Caco-2 (cell line): ENCODE measurements at regions not wholly inside any gene's neighbourhood (a gene's known extent, or its start where the extent isn't known, plus 50 kb on each side); places are given as distances from the start of the nearest gene placed in this dataset.
"Not testable (repeated sequence)": the region's sequence is repeated elsewhere in the genome, so short reads cannot be mapped to it uniquely, and the experiment has no call there.

Source experiments
- BruUV-seq: library from RNA; stranded (reverse); fragments of 400-500 nt; replicated peaks from 2 replicates; lab custom pipeline; 2021; lab: Mats Ljungman, UMichigan
- CTCF ChIA-PET: fragments of 300-600 bp; sonication (Branson Sonifier 250); formaldehyde crosslinking; loops from one replicate; lab custom pipeline; 2022; ENCODE audit warnings: antibody characterized with exemption; lab: Charles Lee
- POLR2A ChIA-PET: fragments of 300-600 bp; sonication (Branson Sonifier 250); formaldehyde crosslinking; loops from one replicate; lab custom pipeline; 2022; ENCODE audit warnings: antibody characterized with exemption; lab: Charles Lee
- DNase-seq, 2 experiments: peaks; one replicate each; pipeline versions ENCODE4 v3.0.0 to v3.0.0-alpha.2; 2020 to 2022
- H3K27me3 ChIP-seq: replicated peaks from 2 replicates; pipeline ENCODE4 v1.6.0; 2011; ENCODE audit warnings: low read length; ENCODE audit not compliant: control insufficient read depth, insufficient read depth
- H3K36me3 ChIP-seq: 2 replicates; pipeline ENCODE4 v1.5.1; 2011; ENCODE audit warnings: low read length; ENCODE audit not compliant: control insufficient read depth, insufficient read depth
- H3K4me1 ChIP-seq: fragments of 250-450 bp; sonication (Bioruptor Pico); 2 replicates; pipeline ENCODE4 v1.5.1; 2020; ENCODE audit warnings: mild to moderate bottlenecking
- H3K4me3 ChIP-seq: 2 replicates; pipeline ENCODE4 v1.5.1; 2011; ENCODE audit warnings: low read depth, mild to moderate bottlenecking, control low read depth, low read length
- H3K9me3 ChIP-seq: fragments of 250-450 bp; sonication (Bioruptor Pico); 2 replicates; pipeline ENCODE4 v1.5.1; 2020; ENCODE audit warnings: mild to moderate bottlenecking, moderate library complexity
- H3K27ac Mint-ChIP-seq: one replicate; pipeline ENCODE4 v1.8.0; 2022; ENCODE audit warnings: mixed read lengths; ENCODE audit not compliant: unreplicated experiment
- H3K27me3 Mint-ChIP-seq: one replicate; pipeline ENCODE4 v1.8.0; 2022; ENCODE audit warnings: mixed read lengths; ENCODE audit not compliant: insufficient read depth, unreplicated experiment
- H3K36me3 Mint-ChIP-seq: one replicate; pipeline ENCODE4 v1.8.0; 2022; ENCODE audit warnings: mild to moderate bottlenecking, mixed read lengths; ENCODE audit not compliant: insufficient read depth, unreplicated experiment
- H3K4me1 Mint-ChIP-seq: one replicate; pipeline ENCODE4 v1.8.0; 2022; ENCODE audit warnings: low read depth, mixed read lengths; ENCODE audit not compliant: unreplicated experiment
- H3K4me3 Mint-ChIP-seq: one replicate; pipeline ENCODE4 v1.8.0; 2022; ENCODE audit warnings: mild to moderate bottlenecking, moderate library complexity, mixed read lengths; ENCODE audit not compliant: unreplicated experiment
- H3K9me3 Mint-ChIP-seq: one replicate; pipeline ENCODE4 v1.8.0; 2022; ENCODE audit warnings: mixed read lengths; ENCODE audit not compliant: unreplicated experiment
- intact Hi-C: fragments of 100-400 bp; cut with micrococcal nuclease; formaldehyde crosslinking; loops from one replicate; pipeline ENCODE4 v1.10.0; 2022; ENCODE audit not compliant: unreplicated experiment
- TF ChIP-seq, protein P1 (sequence below), 2 experiments: fragments of 200-600 bp in 1 of 2; IDR thresholded peaks; 1 replicate in 1 of 2; 2 replicates in 1 of 2; pipeline versions ENCODE4 v1.5.1 to v1.8.0; 2011 to 2022; ENCODE audit warnings: antibody characterized with exemption in 1 of 2, control low read depth in 1 of 2, inconsistent platforms in 1 of 2, low read depth in 1 of 2, low read length in 1 of 2, mild to moderate bottlenecking in 1 of 2, moderate library complexity in 1 of 2; ENCODE audit not compliant: insufficient read depth in 1 of 2, severe bottlenecking in 1 of 2, unreplicated experiment in 1 of 2

GRCh38 chr6:27016689-27017088 is 230.8 kb upstream of the PRSS16 start:
- H3K4me3 Mint-ChIP-seq, result no peak overlapping the region
- TF ChIP-seq, protein P1, sequence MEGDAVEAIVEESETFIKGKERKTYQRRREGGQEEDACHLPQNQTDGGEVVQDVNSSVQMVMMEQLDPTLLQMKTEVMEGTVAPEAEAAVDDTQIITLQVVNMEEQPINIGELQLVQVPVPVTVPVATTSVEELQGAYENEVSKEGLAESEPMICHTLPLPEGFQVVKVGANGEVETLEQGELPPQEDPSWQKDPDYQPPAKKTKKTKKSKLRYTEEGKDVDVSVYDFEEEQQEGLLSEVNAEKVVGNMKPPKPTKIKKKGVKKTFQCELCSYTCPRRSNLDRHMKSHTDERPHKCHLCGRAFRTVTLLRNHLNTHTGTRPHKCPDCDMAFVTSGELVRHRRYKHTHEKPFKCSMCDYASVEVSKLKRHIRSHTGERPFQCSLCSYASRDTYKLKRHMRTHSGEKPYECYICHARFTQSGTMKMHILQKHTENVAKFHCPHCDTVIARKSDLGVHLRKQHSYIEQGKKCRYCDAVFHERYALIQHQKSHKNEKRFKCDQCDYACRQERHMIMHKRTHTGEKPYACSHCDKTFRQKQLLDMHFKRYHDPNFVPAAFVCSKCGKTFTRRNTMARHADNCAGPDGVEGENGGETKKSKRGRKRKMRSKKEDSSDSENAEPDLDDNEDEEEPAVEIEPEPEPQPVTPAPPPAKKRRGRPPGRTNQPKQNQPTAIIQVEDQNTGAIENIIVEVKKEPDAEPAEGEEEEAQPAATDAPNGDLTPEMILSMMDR (IDR thresholded peaks at IDR 0.05; ENCODE audit: insufficient read depth in 1 of 2, low read depth in 1 of 2, low read length in 1 of 2, severe bottlenecking in 1 of 2, unreplicated experiment in 1 of 2), result no peak
- peaks cover 11% of the 10 kb centered on the region for H3K36me3 Mint-ChIP-seq
- BruUV-seq, result no TSS peak
- H3K27ac Mint-ChIP-seq, result no peak overlapping the region
- peaks cover 13% of the 10 kb centered on the region for H3K9me3 Mint-ChIP-seq
- peaks cover 10% of the 10 kb centered on the region for H3K4me1 ChIP-seq
- no peak overlapping the region for H3K4me3 ChIP-seq
- intact Hi-C loops, result no loop called here
- no peaks in the 10 kb centered on the region for H3K36me3 ChIP-seq
- 0 out of 2 replicates have a peak, but pooled peaks cover 8% of the 10 kb centered on the region for H3K9me3 ChIP-seq
- no peak for DNase-seq
- no peaks in the 10 kb centered on the region for H3K27me3 Mint-ChIP-seq
- no peaks in the 10 kb centered on the region for H3K27me3 ChIP-seq
- POLR2A ChIA-PET, result no interaction called here
- CTCF ChIA-PET, result no interaction called here
- H3K4me1 Mint-ChIP-seq, result peaks cover 7% of the 10 kb centered on the region

DNA sequence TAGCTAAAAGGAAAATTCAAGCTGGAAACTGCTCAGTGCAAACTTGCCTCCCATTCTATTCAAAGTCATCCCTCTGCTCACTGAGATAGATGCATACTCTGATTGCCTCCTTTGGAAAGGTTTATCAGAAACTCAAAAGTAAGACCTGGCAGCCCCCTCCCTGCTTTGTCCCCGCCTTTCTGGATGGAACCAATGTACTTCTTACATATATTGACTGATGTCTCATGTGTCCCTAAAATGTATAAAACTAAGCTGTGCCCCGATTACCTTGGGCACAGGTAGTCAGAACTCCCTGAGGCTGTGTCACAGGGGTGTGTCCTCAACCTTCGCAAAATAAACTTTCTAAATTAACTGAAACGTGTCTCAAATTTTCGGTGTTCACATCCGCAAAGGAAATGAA is 229.1 kb upstream of the PRSS16 start:
- H3K4me1 Mint-ChIP-seq, H3K27me3 Mint-ChIP-seq, BruUV-seq, H3K9me3 ChIP-seq, H3K4me3 ChIP-seq, H3K27me3 ChIP-seq, DNase-seq, intact Hi-C loops, H3K36me3 ChIP-seq, CTCF ChIA-PET, POLR2A ChIA-PET: not testable (repeated sequence)
- peaks cover 13% of the 10 kb centered on the region for H3K9me3 Mint-ChIP-seq
- H3K27ac Mint-ChIP-seq, result peak overlapping the region; percentile 99
- peak overlapping the region; percentile 87 for H3K4me3 Mint-ChIP-seq
- H3K36me3 Mint-ChIP-seq, result peaks cover 11% of the 10 kb centered on the region
- H3K4me1 ChIP-seq, result peaks cover 10% of the 10 kb centered on the region

DNA sequence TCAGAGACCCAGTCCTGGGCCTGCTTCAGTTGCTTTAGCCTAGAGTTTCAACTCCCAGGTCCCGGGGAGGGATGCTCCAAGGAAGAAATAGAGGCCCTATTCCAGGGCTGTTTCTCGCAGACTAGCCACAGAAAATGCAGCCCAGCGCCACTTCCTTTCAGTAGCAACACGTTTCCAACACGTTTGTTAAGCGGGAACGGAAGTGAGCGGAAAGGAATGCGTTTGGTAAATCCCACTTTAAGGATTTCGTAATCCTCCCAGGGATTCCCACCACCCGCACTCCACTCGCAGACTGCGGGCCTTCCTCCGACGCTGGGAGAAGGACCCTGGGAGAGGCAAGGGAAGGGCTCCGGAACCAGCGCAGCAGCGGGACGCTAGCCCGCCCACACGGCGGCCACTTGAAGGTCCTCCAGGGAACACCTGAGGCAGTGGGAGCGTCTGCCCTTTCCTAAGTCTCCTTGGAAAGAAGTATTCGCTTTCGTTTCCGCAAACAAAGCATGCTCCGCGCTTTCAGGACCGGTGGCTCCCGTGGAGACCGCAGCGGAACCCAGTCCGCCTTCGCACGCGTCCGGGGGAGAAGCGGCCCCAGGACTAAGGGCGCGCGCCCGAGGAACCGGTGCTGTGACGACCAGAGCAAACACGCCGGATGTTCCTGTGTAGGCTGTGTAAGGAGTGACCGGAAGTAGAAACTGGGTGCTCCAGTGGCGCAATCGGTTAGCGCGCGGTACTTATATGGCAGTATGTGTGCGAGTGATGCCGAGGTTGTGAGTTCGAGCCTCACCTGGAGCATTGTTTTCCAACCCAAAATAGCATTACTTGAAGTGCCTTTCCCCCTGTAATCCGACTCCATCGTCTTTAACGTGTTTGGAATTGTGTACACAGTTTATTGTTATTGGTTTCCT is 227.6 kb upstream of the PRSS16 start:
- no peaks in the 10 kb centered on the region for H3K27me3 Mint-ChIP-seq
- Histone ChIP-seq H3K36me3 (no peaks in the 10 kb centered on the region), H3K4me1 (peaks cover 10% of the 10 kb centered on the region), H3K27me3 (no peaks in the 10 kb centered on the region), H3K9me3 (0 out of 2 replicates have a peak, but pooled peaks cover 8% of the 10 kb centered on the region), H3K4me3 (peak overlapping the region; percentile 53)
- POLR2A ChIA-PET, result no interaction called here
- peak; percentile 89 to 94 for DNase-seq
- TF ChIP-seq, protein P1 (IDR thresholded peaks at IDR 0.05; ENCODE audit: insufficient read depth in 1 of 2, low read depth in 1 of 2, low read length in 1 of 2, severe bottlenecking in 1 of 2, unreplicated experiment in 1 of 2), result no peak
- peaks cover 11% of the 10 kb centered on the region for H3K9me3 Mint-ChIP-seq
- H3K27ac Mint-ChIP-seq, result peak overlapping the region; percentile 99
- BruUV-seq, result no TSS peak
- H3K36me3 Mint-ChIP-seq, result peaks cover 11% of the 10 kb centered on the region
- CTCF ChIA-PET, result no interaction called here
- peaks cover 7% of the 10 kb centered on the region for H3K4me1 Mint-ChIP-seq
- H3K4me3 Mint-ChIP-seq, result peak overlapping the region; percentile 87
- intact Hi-C loops, result loop anchor here (2.0 kb wide), 1 partner anchor 21 kb away; no protein-coding TSS in a partner anchor
